ENCODE measurements at regions not wholly inside any gene's neighbourhood (a gene's known extent, or its start where the extent isn't known, plus 50 kb on each side); places are given as distances from the start of the nearest gene placed in this dataset.
"Not testable (repeated sequence)": the region's sequence is repeated elsewhere in the genome, so short reads cannot be mapped to it uniquely, and the experiment has no call there.

DNA sequence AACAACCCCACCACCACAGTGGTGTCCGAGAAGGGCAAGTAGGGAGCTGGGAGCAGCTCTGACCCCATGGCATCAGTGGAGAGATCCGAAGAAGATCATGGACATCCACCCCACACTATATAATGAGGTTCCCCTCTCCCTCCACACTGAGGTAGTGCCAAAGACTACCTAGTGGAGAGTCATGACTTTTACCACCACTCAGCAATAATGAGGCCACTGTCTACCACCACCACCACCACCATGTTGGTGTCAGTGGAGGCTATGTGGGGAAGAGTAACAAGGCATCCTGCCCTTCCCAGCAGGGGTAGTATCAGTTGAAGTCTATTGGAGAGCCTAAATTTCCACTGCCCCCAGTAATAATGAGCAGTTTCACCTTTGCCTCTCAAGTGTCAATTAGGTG is 321.7 kb upstream of the ZC3H15 start:
- ATAC-seq (ENCODE audit: insufficient read depth, low FRiP score) (no peak), DNase-seq (no peak)
- no peaks in the 10 kb centered on the region for H3K27me3 ChIP-seq (ENCODE audit: control insufficient read depth in 3 of 3, insufficient read depth in 3 of 3, low read length in 2 of 3)
- TF ChIP-seq, protein P1, sequence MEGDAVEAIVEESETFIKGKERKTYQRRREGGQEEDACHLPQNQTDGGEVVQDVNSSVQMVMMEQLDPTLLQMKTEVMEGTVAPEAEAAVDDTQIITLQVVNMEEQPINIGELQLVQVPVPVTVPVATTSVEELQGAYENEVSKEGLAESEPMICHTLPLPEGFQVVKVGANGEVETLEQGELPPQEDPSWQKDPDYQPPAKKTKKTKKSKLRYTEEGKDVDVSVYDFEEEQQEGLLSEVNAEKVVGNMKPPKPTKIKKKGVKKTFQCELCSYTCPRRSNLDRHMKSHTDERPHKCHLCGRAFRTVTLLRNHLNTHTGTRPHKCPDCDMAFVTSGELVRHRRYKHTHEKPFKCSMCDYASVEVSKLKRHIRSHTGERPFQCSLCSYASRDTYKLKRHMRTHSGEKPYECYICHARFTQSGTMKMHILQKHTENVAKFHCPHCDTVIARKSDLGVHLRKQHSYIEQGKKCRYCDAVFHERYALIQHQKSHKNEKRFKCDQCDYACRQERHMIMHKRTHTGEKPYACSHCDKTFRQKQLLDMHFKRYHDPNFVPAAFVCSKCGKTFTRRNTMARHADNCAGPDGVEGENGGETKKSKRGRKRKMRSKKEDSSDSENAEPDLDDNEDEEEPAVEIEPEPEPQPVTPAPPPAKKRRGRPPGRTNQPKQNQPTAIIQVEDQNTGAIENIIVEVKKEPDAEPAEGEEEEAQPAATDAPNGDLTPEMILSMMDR (IDR thresholded peaks at IDR 0.05; ENCODE audit: control extremely low read depth, extremely low read depth), result no peak
- no peak overlapping the region for H3K9ac ChIP-seq (ENCODE audit: insufficient read depth in 1 of 2, low read length in 2 of 2)
- no peaks in the 10 kb centered on the region for H3K36me3 ChIP-seq (ENCODE audit: control insufficient read depth in 4 of 4, insufficient read depth in 4 of 4, low read length in 4 of 4)
- H3K4me1 ChIP-seq (ENCODE audit: control insufficient read depth in 5 of 5, insufficient read depth in 5 of 5, low read length in 5 of 5), result no peaks in the 10 kb centered on the region
- no peak overlapping the region for H3K27ac ChIP-seq (ENCODE audit: low read depth in 1 of 2, low read length in 1 of 2)
- 96 to 97% methylated on average over 2 of the region's 2 CpGs for WGBS, 2 donors
- H3K4me3 ChIP-seq, result no peak overlapping the region
- peaks cover 0 to 9% (median 2%) of the 10 kb centered on the region in 4 donors for H3K9me3 ChIP-seq (ENCODE audit: control insufficient read depth in 4 of 4, insufficient read depth in 3 of 4, low read length in 3 of 4)

DNA sequence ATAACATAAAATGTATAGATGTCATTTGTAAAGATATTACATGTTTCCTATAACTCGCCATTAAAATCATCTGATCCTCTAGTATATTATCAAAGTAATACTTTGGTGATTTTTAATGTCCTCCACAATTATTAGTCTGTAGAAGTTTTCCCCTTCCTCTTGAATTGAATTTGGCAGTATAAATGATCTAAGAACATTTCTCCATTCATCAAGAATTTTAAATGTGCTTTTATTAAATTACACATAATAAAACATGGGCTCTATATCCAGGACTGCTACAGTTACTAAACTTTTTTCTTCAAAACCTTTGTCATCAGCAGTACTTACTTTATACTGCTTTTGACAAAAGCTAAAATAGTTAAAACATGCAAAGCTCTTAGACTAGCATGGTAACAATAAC is 315.4 kb upstream of the ZC3H15 start:
- WGBS, 2 donors, result 88 to 89% methylated on average over 1 of the region's 1 CpG
- H3K27me3 ChIP-seq (ENCODE audit: control insufficient read depth in 3 of 3, insufficient read depth in 3 of 3, low read length in 2 of 3), result no peaks in the 10 kb centered on the region
- TF ChIP-seq, protein P1 (IDR thresholded peaks at IDR 0.05; ENCODE audit: control extremely low read depth, extremely low read depth), result no peak
- DNase-seq (no peak), ATAC-seq (ENCODE audit: insufficient read depth, low FRiP score) (no peak)
- H3K4me3 ChIP-seq, result no peak overlapping the region
- H3K9ac ChIP-seq (ENCODE audit: insufficient read depth in 1 of 2, low read length in 2 of 2), result no peak overlapping the region
- no peaks in the 10 kb centered on the region for H3K36me3 ChIP-seq (ENCODE audit: control insufficient read depth in 4 of 4, insufficient read depth in 4 of 4, low read length in 4 of 4)
- peaks cover 0 to 4% (median 0%) of the 10 kb centered on the region in 4 donors for H3K9me3 ChIP-seq (ENCODE audit: control insufficient read depth in 4 of 4, insufficient read depth in 3 of 4, low read length in 3 of 4)
- no peak overlapping the region for H3K27ac ChIP-seq (ENCODE audit: low read depth in 1 of 2, low read length in 1 of 2)
- H3K4me1 ChIP-seq (ENCODE audit: control insufficient read depth in 5 of 5, insufficient read depth in 5 of 5, low read length in 5 of 5), result no peaks in the 10 kb centered on the region

DNA sequence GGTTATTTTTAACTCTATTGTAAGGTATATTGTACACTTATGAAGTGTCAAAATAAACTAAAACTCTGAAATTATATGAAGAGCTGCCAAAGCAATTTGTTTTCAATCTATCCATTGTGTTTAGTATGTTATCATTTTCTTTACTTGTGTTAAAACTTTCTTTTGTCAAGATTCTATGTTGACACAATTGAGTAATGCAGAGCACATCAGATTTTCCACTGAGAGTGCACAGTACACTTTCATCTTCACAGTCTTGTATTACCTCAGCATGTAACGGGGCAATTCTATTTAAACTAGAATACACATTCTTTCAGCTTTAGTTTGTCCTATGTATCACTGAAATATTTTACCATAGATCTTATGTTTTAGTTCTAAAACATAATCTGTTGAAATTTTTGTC is 304.4 kb upstream of the ZC3H15 start:
- no peak overlapping the region for H3K9ac ChIP-seq (ENCODE audit: insufficient read depth in 1 of 2, low read length in 2 of 2)
- H3K9me3 ChIP-seq (ENCODE audit: control insufficient read depth in 4 of 4, insufficient read depth in 3 of 4, low read length in 3 of 4), result peaks cover 0 to 4% (median 0%) of the 10 kb centered on the region in 4 donors
- DNase-seq, result peak in 1 of 3 donors; percentile 3
- no peaks in the 10 kb centered on the region for H3K36me3 ChIP-seq (ENCODE audit: control insufficient read depth in 4 of 4, insufficient read depth in 4 of 4, low read length in 4 of 4)
- no peaks in the 10 kb centered on the region for H3K27me3 ChIP-seq (ENCODE audit: control insufficient read depth in 3 of 3, insufficient read depth in 3 of 3, low read length in 2 of 3)
- no peak overlapping the region for H3K27ac ChIP-seq (ENCODE audit: low read depth in 1 of 2, low read length in 1 of 2)
- no peak overlapping the region for H3K4me3 ChIP-seq
- no peaks in the 10 kb centered on the region for H3K4me1 ChIP-seq (ENCODE audit: control insufficient read depth in 5 of 5, insufficient read depth in 5 of 5, low read length in 5 of 5)
- TF ChIP-seq, protein P1 (IDR thresholded peaks at IDR 0.05; ENCODE audit: control extremely low read depth, extremely low read depth), result no peak
- 71 to 91% methylated on average over 1 of the region's 1 CpG for WGBS, 2 donors
- no peak for ATAC-seq (ENCODE audit: insufficient read depth, low FRiP score)

DNA sequence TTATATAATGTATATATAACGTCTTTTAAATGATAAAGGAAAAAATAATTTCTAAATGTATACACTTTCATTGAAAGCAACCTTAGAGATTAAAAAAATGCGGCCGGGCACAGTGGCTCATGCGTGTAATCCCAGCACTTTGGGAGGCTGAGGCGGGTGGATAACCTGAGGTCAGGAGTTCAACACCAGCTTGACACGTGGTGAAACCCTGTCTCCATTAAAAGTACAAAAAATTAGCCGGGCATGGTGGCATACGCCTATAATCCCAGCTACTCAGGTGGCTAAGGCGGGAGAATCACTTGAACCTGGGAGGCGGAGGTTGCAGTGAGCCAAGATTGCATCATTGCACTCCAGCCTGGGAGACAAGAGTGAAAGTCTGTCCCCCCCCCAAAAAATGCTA is 303.7 kb upstream of the ZC3H15 start:
- H3K27ac ChIP-seq (ENCODE audit: low read depth in 1 of 2, low read length in 1 of 2); H3K36me3 ChIP-seq (ENCODE audit: control insufficient read depth in 4 of 4, insufficient read depth in 4 of 4, low read length in 4 of 4); H3K27me3 ChIP-seq (ENCODE audit: control insufficient read depth in 3 of 3, insufficient read depth in 3 of 3, low read length in 2 of 3); H3K4me3 ChIP-seq; H3K9me3 ChIP-seq (ENCODE audit: control insufficient read depth in 4 of 4, insufficient read depth in 3 of 4, low read length in 3 of 4); H3K4me1 ChIP-seq (ENCODE audit: control insufficient read depth in 5 of 5, insufficient read depth in 5 of 5, low read length in 5 of 5); ATAC-seq (ENCODE audit: insufficient read depth, low FRiP score); DNase-seq; H3K9ac ChIP-seq (ENCODE audit: insufficient read depth in 1 of 2, low read length in 2 of 2): not testable (repeated sequence)
- 92 to 94% methylated on average over 10 of the region's 10 CpGs for WGBS, 2 donors

All from lung (tissue), 11 donors.